ENCODE measurements at regions not wholly inside any gene's neighbourhood (a gene's known extent, or its start where the extent isn't known, plus 50 kb on each side); places are given as distances from the start of the nearest gene placed in this dataset.

DNA sequence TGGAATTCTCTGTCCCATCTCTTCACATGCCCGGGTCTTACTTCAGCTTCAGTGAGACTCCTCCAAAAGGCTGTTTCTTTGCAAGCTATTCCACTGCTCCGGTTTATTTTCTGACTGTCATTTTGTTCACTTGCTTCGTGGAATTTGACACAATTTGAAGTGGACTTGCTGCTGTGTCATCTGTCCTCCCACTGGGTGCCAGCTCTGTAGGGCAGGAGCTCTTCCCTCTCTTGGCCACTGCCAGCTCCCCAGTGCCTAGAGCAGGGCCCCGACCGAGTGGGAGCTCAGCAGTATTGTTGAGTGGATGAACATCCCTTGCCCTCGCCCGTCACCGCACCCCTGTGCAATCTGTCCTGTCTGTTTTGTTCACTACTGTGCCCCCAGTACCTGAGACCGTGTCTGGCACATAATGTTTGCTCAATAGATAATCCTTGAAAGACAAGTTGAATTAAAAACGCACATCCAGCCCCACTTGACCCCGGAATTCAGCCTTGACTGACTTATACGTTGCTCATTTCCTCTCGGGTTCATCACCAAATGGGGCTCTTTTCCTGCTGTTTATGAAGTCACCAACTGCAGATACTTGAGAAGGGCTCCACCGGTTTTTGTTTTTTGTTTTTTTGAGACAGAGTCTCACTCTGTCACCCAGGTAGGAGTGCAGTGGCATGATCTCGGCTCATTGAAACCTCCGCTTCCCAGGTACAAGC is 170.3 kb upstream of the KCNG1 start:
- H3K4me1 ChIP-seq (ENCODE audit: control insufficient read depth, insufficient read depth, low read length): peaks cover 6% of the 10 kb centered on the region
- Mint-ChIP-seq H3K4me3 (no peak overlapping the region), H3K27ac (no peak overlapping the region), H3K27me3 (ENCODE audit: insufficient read depth) (peaks cover 17% of the 10 kb centered on the region), H3K4me1 (no peaks in the 10 kb centered on the region), H3K36me3 (ENCODE audit: low read depth) (no peaks in the 10 kb centered on the region), H3K9me3 (no peaks in the 10 kb centered on the region)
- 91 to 94% methylated on average over 16 of the region's 16 CpGs for WGBS, 2 experiments (ENCODE audit: insufficient coverage in 1 of 2, insufficient read length in 1 of 2)
- no peaks in the 10 kb centered on the region for H3K36me3 ChIP-seq (ENCODE audit: control insufficient read depth, insufficient read depth, low read length)
- no peak overlapping the region for H3K4me3 ChIP-seq (ENCODE audit: low read length)
- DNase-seq: no peak
- no peak overlapping the region for H3K27ac ChIP-seq (ENCODE audit: low read depth, low read length)
- no peak overlapping the region for H3K9ac ChIP-seq (ENCODE audit: extremely low read depth, low read length, poor library complexity, severe bottlenecking)
- TF ChIP-seq, protein P1, sequence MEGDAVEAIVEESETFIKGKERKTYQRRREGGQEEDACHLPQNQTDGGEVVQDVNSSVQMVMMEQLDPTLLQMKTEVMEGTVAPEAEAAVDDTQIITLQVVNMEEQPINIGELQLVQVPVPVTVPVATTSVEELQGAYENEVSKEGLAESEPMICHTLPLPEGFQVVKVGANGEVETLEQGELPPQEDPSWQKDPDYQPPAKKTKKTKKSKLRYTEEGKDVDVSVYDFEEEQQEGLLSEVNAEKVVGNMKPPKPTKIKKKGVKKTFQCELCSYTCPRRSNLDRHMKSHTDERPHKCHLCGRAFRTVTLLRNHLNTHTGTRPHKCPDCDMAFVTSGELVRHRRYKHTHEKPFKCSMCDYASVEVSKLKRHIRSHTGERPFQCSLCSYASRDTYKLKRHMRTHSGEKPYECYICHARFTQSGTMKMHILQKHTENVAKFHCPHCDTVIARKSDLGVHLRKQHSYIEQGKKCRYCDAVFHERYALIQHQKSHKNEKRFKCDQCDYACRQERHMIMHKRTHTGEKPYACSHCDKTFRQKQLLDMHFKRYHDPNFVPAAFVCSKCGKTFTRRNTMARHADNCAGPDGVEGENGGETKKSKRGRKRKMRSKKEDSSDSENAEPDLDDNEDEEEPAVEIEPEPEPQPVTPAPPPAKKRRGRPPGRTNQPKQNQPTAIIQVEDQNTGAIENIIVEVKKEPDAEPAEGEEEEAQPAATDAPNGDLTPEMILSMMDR (conservative IDR thresholded peaks at IDR 0.05): no peak
- peaks cover 5% of the 10 kb centered on the region for H3K9me3 ChIP-seq (ENCODE audit: control insufficient read depth, low read length)
- no peaks in the 10 kb centered on the region for H3K27me3 ChIP-seq (ENCODE audit: control insufficient read depth, insufficient read depth, low read length, poor library complexity, severe bottlenecking)

DNA sequence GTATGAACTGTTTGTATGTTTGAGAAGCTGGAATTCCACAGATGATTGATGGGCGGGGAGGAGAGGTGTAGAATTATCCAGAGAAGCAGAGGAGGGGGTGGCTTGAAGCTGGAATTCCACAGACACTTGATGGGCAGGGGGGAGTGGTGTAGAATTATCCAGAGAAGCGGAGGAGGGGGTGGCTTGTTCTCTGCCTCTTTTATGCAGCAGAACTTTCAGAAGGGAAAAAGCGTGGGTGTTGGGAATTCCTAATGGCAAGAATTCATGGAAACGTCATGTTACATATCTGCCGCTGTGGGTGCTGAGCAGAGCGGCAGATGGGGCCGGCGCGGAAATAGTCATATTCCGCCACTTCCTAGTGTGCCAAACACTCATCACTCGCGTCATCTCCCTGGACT is 167.9 kb upstream of the KCNG1 start:
- no peak overlapping the region for H3K4me3 ChIP-seq (ENCODE audit: low read length)
- peaks cover 9% of the 10 kb centered on the region for H3K27me3 Mint-ChIP-seq (ENCODE audit: insufficient read depth)
- H3K36me3 ChIP-seq (ENCODE audit: control insufficient read depth, insufficient read depth, low read length): no peaks in the 10 kb centered on the region
- peaks cover 20% of the 10 kb centered on the region for H3K4me1 ChIP-seq (ENCODE audit: control insufficient read depth, insufficient read depth, low read length)
- no peak overlapping the region for H3K27ac Mint-ChIP-seq
- H3K9ac ChIP-seq (ENCODE audit: extremely low read depth, low read length, poor library complexity, severe bottlenecking): no peak overlapping the region
- peaks cover 5% of the 10 kb centered on the region for H3K9me3 ChIP-seq (ENCODE audit: control insufficient read depth, low read length)
- H3K27me3 ChIP-seq (ENCODE audit: control insufficient read depth, insufficient read depth, low read length, poor library complexity, severe bottlenecking): no peaks in the 10 kb centered on the region
- peak overlapping the region; percentile 61 for H3K27ac ChIP-seq (ENCODE audit: low read depth, low read length)
- DNase-seq: no peak
- TF ChIP-seq, protein P1 (conservative IDR thresholded peaks at IDR 0.05): no peak
- H3K36me3 Mint-ChIP-seq (ENCODE audit: low read depth): no peaks in the 10 kb centered on the region
- H3K4me3 Mint-ChIP-seq: no peak overlapping the region
- WGBS, 2 experiments (ENCODE audit: insufficient coverage in 1 of 2, insufficient read length in 1 of 2): 91 to 94% methylated on average over 11 to 12 of the region's 12 CpGs
- H3K9me3 Mint-ChIP-seq: no peaks in the 10 kb centered on the region
- peaks cover 11% of the 10 kb centered on the region for H3K4me1 Mint-ChIP-seq

DNA sequence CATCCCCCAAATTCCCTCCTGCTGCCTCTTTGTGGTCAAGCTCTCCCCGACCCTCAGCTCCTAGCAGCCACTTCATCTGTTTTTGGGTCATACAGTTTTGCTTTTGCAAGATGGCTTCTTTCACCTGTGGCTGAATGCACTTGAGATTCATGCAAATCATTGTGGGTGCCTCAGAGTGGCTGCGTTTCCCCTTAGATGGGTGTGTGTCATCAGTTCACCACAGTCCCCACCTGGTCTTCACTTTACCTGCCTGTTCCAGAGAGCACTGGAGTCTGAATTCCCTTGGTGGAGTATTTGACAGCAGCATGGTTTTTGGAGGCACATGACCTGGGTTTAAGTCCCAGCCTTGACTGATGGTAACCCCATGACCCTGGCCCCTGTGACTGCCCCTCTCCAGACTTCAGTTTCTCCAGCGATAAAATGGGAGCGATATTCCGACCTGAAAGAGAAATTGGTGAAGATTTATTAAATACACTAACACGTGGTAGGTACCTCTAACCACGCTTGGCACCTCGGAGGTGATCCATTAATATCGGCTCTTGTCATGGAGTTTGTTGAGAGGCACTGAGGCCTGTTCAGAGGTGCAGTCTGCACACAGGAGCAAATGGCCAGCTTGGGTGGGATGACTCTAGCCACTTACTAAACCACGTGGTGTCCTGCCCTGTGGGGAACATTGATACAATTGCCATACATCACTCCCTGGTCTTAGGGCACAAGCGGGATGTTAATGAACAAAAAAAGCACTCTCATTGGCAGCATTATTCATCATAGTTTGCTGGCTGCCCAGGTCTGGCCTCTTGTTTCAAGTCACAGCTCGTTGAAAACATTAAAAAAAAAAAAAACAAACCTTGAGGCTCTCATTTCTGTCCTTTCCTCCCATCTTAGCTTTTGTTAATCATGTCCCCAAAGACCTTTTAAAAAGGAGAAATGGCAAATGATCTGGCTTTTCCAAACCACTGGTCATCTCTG is 167.2 kb upstream of the KCNG1 start:
- DNase-seq: peak; percentile 30
- TF ChIP-seq, protein P1 (conservative IDR thresholded peaks at IDR 0.05): no peak
- H3K4me1 ChIP-seq (ENCODE audit: control insufficient read depth, insufficient read depth, low read length): peaks cover 21% of the 10 kb centered on the region
- peaks cover 2% of the 10 kb centered on the region for H3K9me3 ChIP-seq (ENCODE audit: control insufficient read depth, low read length)
- no peaks in the 10 kb centered on the region for H3K9me3 Mint-ChIP-seq
- 89 to 91% methylated on average over 11 to 12 of the region's 12 CpGs for WGBS, 2 experiments (ENCODE audit: insufficient coverage in 1 of 2, insufficient read length in 1 of 2)
- no peak overlapping the region for H3K27ac Mint-ChIP-seq
- H3K4me1 Mint-ChIP-seq: peaks cover 11% of the 10 kb centered on the region
- no peak overlapping the region for H3K4me3 ChIP-seq (ENCODE audit: low read length)
- no peaks in the 10 kb centered on the region for H3K36me3 Mint-ChIP-seq (ENCODE audit: low read depth)
- no peaks in the 10 kb centered on the region for H3K27me3 ChIP-seq (ENCODE audit: control insufficient read depth, insufficient read depth, low read length, poor library complexity, severe bottlenecking)
- H3K27me3 Mint-ChIP-seq (ENCODE audit: insufficient read depth): peaks cover 9% of the 10 kb centered on the region
- peak overlapping the region; percentile 61 for H3K27ac ChIP-seq (ENCODE audit: low read depth, low read length)
- H3K36me3 ChIP-seq (ENCODE audit: control insufficient read depth, insufficient read depth, low read length): no peaks in the 10 kb centered on the region
- H3K4me3 Mint-ChIP-seq: no peak overlapping the region
- H3K9ac ChIP-seq (ENCODE audit: extremely low read depth, low read length, poor library complexity, severe bottlenecking): no peak overlapping the region

Measured in endodermal cell (in vitro differentiated cells).